Natural killer cell treated with Interleukin-12 subunit alpha and Interleukin-12 subunit beta and Interleukin-15 and Interleukin-18, amount 100 ng/mL, for 72 hours (primary cell): ENCODE measurements at regions not wholly inside any gene's neighbourhood (a gene's known extent, or its start where the extent isn't known, plus 50 kb on each side); places are given as distances from the start of the nearest gene placed in this dataset.
A peak's percentile ranks its signal among the peaks of the same experiment; 100 is the strongest.
"Not testable (repeated sequence)": the region's sequence is repeated elsewhere in the genome, so short reads cannot be mapped to it uniquely, and the experiment has no call there.

Experiments
- ATAC-seq, 2 donors: fragments of 150-1000 bp; cut with Tn5 transposase in 1 of 2; sonication (Bioruptor Pico), chemical (Tn5 transposase) in 1 of 2; 2 replicates each; pipeline ENCODE4 v1.10.0; 2021
- DNase-seq: peaks from one replicate; pipeline ENCODE4 v3.0.0; 2022; ENCODE audit warnings: low spot score
- H3K27ac Mint-ChIP-seq, 2 donors: 1 replicate in 1 of 2; 2 replicates in 1 of 2; pipeline ENCODE4 v1.8.0; 2022; ENCODE audit warnings: mixed read lengths in 2 of 2, mild to moderate bottlenecking in 1 of 2, moderate library complexity in 1 of 2
- H3K27me3 Mint-ChIP-seq, 2 donors: 1 replicate in 1 of 2; 2 replicates in 1 of 2; pipeline ENCODE4 v1.8.0; 2022; ENCODE audit warnings: mixed read lengths in 2 of 2
- H3K36me3 Mint-ChIP-seq: one replicate; pipeline ENCODE4 v1.8.0; 2022; ENCODE audit warnings: mixed read lengths
- H3K4me1 Mint-ChIP-seq, 2 donors: 1 replicate in 1 of 2; 2 replicates in 1 of 2; pipeline ENCODE4 v1.8.0; 2022; ENCODE audit warnings: low read depth in 2 of 2, mixed read lengths in 2 of 2, mild to moderate bottlenecking in 1 of 2
- H3K4me3 Mint-ChIP-seq: one replicate; pipeline ENCODE4 v1.8.0; 2022; ENCODE audit warnings: mixed read lengths
- H3K9me3 Mint-ChIP-seq: 2 replicates; pipeline ENCODE4 v1.8.0; 2022; ENCODE audit warnings: mixed read lengths

DNA sequence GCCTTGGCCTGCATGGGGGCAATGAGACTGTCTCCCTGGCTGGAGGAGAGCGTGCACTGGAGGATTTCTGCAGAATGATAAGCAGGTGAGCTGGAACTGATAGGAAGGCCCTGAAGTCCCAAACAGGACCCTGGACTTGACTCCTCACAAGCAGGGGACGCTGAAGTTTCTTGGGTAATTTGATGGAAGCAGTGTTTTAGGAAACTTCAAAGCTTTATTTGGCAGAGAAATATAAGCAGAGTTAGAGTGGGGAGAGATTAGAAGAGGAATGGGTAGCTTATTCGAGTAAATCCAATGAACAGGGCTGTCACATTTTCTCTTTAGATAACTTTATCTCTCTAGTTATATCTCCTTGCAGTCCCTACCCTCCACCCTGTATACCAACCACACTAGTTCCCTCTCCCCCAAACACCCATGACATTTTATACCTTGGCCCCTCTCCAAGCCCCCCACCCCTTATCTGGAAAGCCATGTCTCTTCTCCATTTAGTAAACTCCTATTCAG lies 73.6 kb upstream of the IGFBP5 start:
- Mint-ChIP-seq H3K4me3 (no peak overlapping the region), H3K36me3 (no peaks in the 10 kb centered on the region), H3K27ac (no peak overlapping the region), H3K9me3 (no peaks in the 10 kb centered on the region), H3K27me3 (peaks cover 26 to 28% of the 10 kb centered on the region in 2 donors), H3K4me1 (peaks cover 0 to 3% of the 10 kb centered on the region in 2 donors)
- ATAC-seq (no peak), DNase-seq (no peak)

DNA sequence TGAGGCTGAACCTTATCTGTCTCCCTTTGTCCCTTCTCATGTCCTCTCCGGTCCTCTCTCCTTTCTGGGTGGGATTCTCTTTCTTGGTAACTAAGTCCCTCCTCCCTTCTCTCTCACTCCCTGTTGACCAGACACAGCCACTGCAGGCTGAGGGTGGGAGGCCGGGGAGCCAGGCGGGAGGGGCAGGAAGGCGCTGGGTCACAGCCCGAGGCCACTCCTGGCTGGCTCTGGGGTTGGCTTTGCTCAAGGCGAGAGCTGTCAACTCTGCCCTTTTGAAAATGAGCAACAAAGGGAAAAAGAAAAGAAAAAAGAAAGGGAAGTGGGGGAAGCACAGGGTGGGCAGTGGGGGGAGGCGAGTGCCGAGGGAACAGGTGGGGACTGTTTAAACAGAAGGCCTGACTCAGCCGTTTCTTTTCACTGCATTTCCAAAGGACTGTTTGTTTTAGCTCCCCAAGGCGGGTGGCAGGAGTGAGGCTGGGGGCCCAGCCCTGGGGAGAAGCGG lies 70.5 kb upstream of the IGFBP5 start:
- Mint-ChIP-seq H3K27ac (no peak overlapping the region), H3K4me1 (peaks cover 0 to 3% of the 10 kb centered on the region in 2 donors), H3K27me3 (peaks cover 22 to 32% of the 10 kb centered on the region in 2 donors), H3K9me3 (no peaks in the 10 kb centered on the region), H3K36me3 (no peaks in the 10 kb centered on the region), H3K4me3 (no peak overlapping the region)
- no peak for ATAC-seq
- DNase-seq: no peak

DNA sequence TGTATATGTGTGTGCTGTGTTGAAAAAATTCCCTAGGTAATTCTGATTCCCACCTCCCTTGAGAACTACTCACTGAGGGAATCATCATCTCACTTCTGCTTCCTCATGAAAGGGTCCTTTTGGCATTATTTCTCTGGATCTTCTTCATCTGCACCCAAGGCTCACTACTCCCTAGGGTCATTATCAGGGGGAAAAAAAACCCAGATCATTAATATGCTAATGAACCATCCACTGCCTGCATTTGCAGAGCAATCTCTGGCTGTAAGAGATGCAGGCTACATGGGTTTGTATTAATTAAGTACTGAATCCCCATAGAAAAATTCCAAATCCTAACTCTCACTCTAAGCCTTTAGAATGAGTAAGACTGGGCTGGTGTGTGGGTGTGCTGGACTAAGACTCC lies 68.0 kb upstream of the IGFBP5 start:
- Mint-ChIP-seq H3K4me1 (peaks cover 0 to 3% of the 10 kb centered on the region in 2 donors), H3K4me3 (no peak overlapping the region), H3K36me3 (no peaks in the 10 kb centered on the region), H3K27me3 (peaks cover 14 to 28% of the 10 kb centered on the region in 2 donors), H3K9me3 (no peaks in the 10 kb centered on the region), H3K27ac (no peak overlapping the region)
- DNase-seq (no peak), ATAC-seq (no peak)

DNA sequence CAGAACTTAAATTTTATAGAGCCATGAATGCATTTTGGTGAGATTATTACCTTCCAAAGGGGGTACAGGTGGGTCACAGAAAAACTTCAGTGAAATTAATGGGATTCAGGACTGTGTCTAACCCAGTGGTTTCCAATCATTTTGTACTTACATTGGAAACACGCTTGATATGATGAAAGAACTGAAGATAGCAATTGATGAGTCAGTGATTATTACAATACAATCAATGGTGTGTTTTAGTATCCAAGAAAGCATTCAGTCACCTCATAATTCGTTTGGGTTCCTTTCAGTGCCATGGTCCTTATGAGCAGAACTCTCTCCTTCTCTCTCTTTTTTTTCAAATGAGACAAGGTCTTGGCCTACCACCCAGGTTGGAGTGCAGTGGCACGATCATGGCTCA lies 66.5 kb upstream of the IGFBP5 start:
- DNase-seq (no peak), ATAC-seq (no peak)
- no peak overlapping the region for H3K27ac Mint-ChIP-seq
- peaks cover 12 to 22% of the 10 kb centered on the region in 2 donors for H3K27me3 Mint-ChIP-seq
- H3K4me3 Mint-ChIP-seq: no peak overlapping the region
- H3K4me1 Mint-ChIP-seq: peaks cover 0 to 3% of the 10 kb centered on the region in 2 donors
- H3K36me3 Mint-ChIP-seq: no peaks in the 10 kb centered on the region
- no peaks in the 10 kb centered on the region for H3K9me3 Mint-ChIP-seq

DNA sequence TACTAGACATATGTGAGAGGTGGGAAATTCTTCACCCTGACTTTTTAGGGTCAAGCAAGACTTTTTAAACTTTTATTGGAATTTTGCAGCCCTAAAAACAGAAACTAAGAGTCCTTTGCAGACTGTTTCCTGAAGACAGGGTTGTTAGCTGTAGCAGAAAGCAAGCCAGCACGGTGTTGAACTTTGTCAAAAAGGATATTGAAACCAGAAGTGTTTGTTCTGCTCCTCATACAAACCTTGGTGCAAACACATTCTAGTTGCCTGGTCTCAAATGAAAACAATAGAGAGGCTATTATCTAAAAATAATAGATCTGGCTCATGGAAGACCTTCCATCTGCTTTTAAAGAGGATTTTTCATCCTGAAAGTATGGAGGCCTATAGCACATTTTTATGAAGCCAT lies 65.8 kb upstream of the IGFBP5 start:
- Mint-ChIP-seq H3K9me3 (no peaks in the 10 kb centered on the region), H3K27ac (no peak overlapping the region), H3K4me3 (no peak overlapping the region), H3K4me1 (peaks cover 0 to 3% of the 10 kb centered on the region in 2 donors), H3K27me3 (peaks cover 12 to 22% of the 10 kb centered on the region in 2 donors), H3K36me3 (no peaks in the 10 kb centered on the region)
- no peak for DNase-seq
- ATAC-seq: no peak

DNA sequence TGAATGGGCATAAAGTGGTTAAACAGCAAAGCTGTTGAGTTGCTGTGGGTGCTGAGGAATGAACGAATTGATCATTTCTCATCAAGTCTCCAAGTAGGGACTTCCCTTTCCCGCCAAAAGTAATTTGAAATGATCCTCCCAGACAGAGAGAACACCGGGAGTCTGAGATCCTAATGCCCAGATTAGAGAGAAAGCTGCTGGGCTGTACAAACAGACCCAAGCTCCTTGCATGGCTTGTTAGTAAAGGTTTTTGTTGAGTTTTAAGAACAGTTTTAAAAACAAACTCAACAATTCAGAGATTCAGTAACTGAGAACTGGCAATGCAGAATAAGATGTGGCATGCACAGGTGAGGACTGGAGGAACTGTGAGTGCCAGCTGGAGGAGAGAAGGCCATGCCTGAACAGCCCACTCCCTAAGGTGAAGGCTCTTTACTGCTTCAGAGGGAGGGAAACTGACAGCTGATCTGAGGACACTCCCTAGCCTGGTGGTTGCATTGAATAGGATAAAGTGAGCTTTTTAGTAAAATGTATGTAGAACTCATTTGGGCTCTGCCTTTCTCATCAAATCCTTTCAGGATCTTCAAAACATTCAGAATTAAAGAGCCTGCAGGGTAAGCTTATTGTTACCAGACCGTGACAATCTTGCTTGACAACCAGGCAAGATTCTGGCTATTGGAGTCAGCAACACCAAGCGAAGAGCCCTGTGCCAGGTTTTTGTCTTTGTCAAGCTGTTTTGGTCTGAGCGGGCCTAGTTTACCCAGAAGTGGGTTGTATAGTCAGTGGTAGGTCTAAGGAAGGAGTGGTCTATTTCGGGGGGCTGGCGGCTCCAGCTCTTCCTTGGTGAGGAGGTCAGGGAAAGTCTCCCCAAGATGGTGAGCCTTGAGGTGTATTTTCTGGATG lies 63.2 kb upstream of the IGFBP5 start:
- H3K4me3 Mint-ChIP-seq: no peak overlapping the region
- no peaks in the 10 kb centered on the region for H3K36me3 Mint-ChIP-seq
- no peak overlapping the region for H3K27ac Mint-ChIP-seq
- no peak for DNase-seq
- H3K4me1 Mint-ChIP-seq: no peaks in the 10 kb centered on the region
- peaks cover 3 to 6% of the 10 kb centered on the region in 2 donors for H3K27me3 Mint-ChIP-seq
- no peaks in the 10 kb centered on the region for H3K9me3 Mint-ChIP-seq
- ATAC-seq: peak in 1 of 2 donors; percentile 47

DNA sequence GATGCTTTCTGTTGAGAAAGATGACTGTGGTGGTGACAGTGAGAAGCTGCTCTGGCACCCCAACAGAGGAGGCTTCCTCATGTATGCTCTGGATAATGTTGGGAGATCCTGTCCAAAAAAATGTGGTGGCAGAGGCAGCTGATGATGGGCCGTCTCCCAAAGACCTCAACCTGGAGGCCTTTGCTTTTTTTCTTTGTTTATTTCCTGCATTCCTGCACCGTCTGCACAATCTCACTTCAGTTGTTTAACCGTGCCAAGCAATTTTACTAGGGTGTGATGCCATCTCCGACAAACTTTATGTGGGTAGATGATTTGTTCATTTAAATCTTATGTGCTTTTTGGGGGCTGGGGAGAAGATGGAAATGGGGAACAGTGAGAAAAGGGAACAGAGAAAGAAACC lies 62.2 kb upstream of the IGFBP5 start:
- Mint-ChIP-seq H3K4me1 (no peaks in the 10 kb centered on the region), H3K9me3 (no peaks in the 10 kb centered on the region), H3K27me3 (peaks cover 6 to 7% of the 10 kb centered on the region in 2 donors), H3K36me3 (no peaks in the 10 kb centered on the region), H3K27ac (no peak overlapping the region), H3K4me3 (no peak overlapping the region)
- DNase-seq (no peak), ATAC-seq (no peak)

DNA sequence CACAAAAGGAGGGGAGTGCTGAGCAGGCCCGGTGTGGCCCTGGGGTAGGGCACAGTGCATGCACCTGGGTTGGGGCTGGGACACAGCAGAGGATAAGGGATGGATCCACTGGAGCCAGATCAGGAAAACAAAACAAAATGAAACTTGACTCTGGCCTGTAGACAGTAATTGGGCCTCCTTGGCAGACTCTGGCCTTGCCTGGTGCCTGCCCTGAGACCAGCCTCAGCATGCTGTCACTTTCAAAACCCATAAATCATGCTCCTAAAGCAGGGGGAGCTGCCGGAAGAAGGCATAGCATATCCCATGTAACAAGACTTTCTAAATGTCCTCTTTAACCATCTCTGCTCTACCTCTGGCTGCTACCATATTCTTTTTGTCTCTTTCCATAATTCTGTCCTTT lies 61.1 kb upstream of the IGFBP5 start:
- DNase-seq: no peak
- Mint-ChIP-seq H3K27me3 (peaks cover 7 to 9% of the 10 kb centered on the region in 2 donors), H3K36me3 (no peaks in the 10 kb centered on the region), H3K27ac (no peak overlapping the region), H3K4me1 (no peaks in the 10 kb centered on the region), H3K4me3 (no peak overlapping the region), H3K9me3 (no peaks in the 10 kb centered on the region)
- no peak for ATAC-seq

DNA sequence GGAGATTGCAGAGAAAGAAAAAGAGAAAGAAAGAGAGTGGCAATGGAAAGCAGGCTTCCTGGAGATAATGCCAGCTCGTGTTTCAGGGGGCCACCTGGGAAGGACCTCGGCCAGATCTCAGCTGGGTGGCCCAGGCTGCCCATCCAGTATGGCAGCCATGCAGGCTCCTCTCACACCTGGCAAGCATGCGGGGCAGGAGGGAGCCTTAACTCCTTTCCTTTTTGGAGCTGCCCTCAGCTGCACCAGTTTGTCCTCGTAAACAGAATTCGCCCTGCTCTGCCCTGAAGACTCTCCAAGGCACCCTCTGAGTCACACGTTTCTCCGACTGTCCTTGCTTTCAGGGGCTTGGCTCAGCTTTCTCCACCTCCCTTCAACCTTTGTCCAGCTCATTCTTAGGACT lies 59.5 kb upstream of the IGFBP5 start:
- H3K4me1 Mint-ChIP-seq: no peaks in the 10 kb centered on the region
- DNase-seq: no peak
- H3K27ac Mint-ChIP-seq: no peak overlapping the region
- no peak for ATAC-seq
- H3K9me3 Mint-ChIP-seq: no peaks in the 10 kb centered on the region
- peaks cover 7 to 21% of the 10 kb centered on the region in 2 donors for H3K27me3 Mint-ChIP-seq
- H3K4me3 Mint-ChIP-seq: no peak overlapping the region
- no peaks in the 10 kb centered on the region for H3K36me3 Mint-ChIP-seq

DNA sequence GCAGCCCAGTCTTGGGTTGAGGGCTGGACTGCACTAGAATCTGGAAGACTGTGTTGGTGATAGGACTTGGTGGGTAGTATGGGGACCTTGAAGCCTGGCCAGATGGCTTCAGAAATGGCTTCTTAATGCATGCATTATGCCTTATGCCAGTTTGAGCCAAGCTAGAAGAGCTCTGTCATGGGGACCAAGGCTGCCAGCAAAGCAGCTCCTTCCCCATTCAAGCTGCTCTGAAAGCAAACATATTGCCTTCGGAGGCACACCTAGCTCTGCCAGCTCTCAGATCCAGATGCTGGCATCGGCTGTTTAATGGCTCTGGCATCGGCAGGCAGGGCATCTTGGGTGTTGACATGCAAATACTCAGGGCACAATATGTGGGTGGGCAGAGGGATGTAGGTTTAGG lies 59.0 kb upstream of the IGFBP5 start:
- DNase-seq (no peak), ATAC-seq (no peak)
- H3K9me3 Mint-ChIP-seq: no peaks in the 10 kb centered on the region
- no peaks in the 10 kb centered on the region for H3K4me1 Mint-ChIP-seq
- H3K27ac Mint-ChIP-seq: no peak overlapping the region
- no peak overlapping the region for H3K4me3 Mint-ChIP-seq
- H3K27me3 Mint-ChIP-seq: peaks cover 10 to 25% of the 10 kb centered on the region in 2 donors
- no peaks in the 10 kb centered on the region for H3K36me3 Mint-ChIP-seq

DNA sequence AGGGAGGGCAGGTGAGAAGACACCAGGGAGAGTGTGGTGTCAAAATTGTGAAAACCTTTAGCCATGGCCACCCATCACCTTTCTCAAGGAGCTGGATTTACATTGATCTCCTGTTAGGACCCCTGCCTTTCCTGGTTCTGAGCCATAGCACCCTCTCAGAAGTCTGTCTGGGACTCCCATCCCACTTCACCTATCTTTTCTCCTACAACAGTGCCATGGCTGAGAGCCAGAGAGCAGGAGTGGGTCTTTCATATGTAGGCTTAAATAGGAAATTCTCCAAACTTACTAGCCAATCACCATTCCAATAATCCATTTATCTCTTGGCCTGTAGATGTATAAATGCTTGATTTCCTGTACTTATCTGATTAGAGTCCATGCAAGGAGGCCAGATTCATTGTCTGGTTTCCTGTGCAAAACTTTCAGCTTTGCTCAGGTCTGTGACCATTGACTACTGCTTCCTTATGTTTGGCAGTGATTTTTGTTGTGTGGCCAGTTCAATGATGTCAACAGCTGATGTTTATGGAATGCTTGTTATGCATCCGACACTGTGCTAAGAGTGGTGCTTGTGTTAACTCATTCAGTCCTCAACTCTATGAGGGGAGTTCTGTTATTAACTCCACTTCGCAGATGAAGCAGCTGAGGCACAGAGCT lies 57.6 kb upstream of the IGFBP5 start:
- H3K9me3 Mint-ChIP-seq: no peaks in the 10 kb centered on the region
- H3K4me3 Mint-ChIP-seq: no peak overlapping the region
- DNase-seq: no peak
- ATAC-seq: no peak
- H3K27ac Mint-ChIP-seq: no peak overlapping the region
- peaks cover 18 to 38% of the 10 kb centered on the region in 2 donors for H3K27me3 Mint-ChIP-seq
- peaks cover 4% of the 10 kb centered on the region for H3K36me3 Mint-ChIP-seq
- no peaks in the 10 kb centered on the region for H3K4me1 Mint-ChIP-seq

DNA sequence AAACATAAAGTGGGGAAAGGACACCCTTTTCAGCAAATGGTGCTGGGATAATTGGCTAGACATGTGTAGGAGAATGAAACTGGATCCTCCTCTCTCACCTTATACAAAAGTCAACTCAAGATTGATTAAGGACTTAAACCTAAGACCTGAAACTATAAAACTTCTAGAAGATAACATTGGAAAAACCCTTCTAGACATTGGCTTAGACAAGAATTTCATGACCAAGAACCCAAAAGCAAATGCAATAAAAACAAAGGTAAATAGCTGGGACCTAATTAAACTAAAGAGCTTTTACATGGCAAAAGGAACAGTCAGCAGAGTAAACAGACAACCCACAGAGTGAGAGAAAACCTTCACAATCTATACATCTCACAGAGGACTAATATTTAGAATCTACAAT lies 55.4 kb upstream of the IGFBP5 start:
- H3K9me3 Mint-ChIP-seq, ATAC-seq, DNase-seq, H3K4me3 Mint-ChIP-seq, H3K27ac Mint-ChIP-seq, H3K36me3 Mint-ChIP-seq, H3K4me1 Mint-ChIP-seq: not testable (repeated sequence)
- H3K27me3 Mint-ChIP-seq: peaks cover 24 to 53% of the 10 kb centered on the region in 2 donors

DNA sequence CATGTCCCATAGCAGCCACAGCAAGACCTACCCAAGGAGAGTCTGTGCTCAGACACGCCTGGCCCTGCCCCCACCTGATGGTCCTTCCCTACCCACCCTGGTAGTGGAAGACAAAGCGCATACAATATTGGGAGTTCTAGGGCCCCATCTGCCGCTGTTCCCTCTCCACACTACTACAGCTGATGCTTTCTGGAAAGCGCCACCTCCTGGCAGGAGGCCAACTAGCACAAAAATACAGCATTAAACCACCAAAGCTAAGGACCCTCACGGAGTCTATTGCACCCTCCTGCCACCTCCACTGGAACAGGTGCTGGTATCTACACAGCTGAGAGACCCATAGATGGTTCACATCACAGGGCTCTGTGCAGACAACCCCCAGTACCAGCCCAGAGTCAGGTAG lies 50.9 kb upstream of the IGFBP5 start:
- not testable (repeated sequence) for ATAC-seq, H3K27ac Mint-ChIP-seq, H3K9me3 Mint-ChIP-seq, H3K4me3 Mint-ChIP-seq, DNase-seq, H3K36me3 Mint-ChIP-seq, H3K4me1 Mint-ChIP-seq
- H3K27me3 Mint-ChIP-seq: peaks cover 24 to 66% of the 10 kb centered on the region in 2 donors

DNA sequence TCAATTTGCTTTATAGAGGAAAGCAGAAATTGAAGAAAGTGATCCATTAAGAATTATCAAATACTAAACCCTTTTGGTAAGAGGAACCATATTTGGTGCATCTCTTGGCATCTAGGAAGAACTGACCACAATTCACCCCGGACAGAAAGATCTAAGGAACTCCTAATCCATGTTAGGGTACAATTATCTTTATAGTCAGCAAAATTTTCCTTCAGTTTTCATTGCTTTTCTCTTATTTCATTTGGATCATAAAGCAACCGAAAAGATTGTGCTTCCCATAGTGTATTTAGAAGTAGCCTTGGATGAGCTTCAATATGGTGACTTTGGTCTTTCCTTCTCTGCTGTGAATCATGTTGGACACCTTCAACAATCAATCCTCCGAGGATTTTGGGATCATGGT lies 50.1 kb upstream of the IGFBP5 start:
- H3K4me3 Mint-ChIP-seq: no peak overlapping the region
- no peak overlapping the region for H3K27ac Mint-ChIP-seq
- peaks cover 9% of the 10 kb centered on the region for H3K36me3 Mint-ChIP-seq
- no peaks in the 10 kb centered on the region for H3K4me1 Mint-ChIP-seq
- H3K9me3 Mint-ChIP-seq: no peaks in the 10 kb centered on the region
- DNase-seq (no peak), ATAC-seq (no peak)
- peaks cover 31 to 58% of the 10 kb centered on the region in 2 donors for H3K27me3 Mint-ChIP-seq
